ENCODE measurements at regions not wholly inside any gene's neighbourhood (a gene's known extent, or its start where the extent isn't known, plus 50 kb on each side); places are given as distances from the start of the nearest gene placed in this dataset.
"Not testable (repeated sequence)": the region's sequence is repeated elsewhere in the genome, so short reads cannot be mapped to it uniquely, and the experiment has no call there.

DNA sequence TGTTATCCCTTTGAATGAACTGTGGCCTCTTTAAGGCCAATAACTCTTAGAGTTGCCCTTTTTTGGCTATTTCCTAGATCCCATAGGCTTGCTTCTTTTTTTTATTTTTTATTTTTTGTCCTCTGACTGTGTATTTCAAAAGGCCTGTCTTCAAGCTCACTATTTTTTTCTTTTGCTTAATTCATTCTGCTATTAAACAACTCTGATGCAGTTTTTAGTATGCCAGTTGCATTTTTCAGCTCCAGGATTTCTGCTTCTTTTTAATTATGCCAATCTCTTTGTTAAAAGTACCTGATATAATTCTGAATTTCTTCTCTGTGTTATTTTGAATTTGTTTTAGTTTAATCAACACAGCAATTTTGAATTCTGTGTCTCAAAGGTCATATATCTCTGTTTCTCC, 912.1 kb downstream of the PLOD2 start:
- no peak for DNase-seq
- peaks cover 22% of the 10 kb centered on the region for H3K9me3 Mint-ChIP-seq
- H3K27ac Mint-ChIP-seq = no peak overlapping the region
- H3K4me3 Mint-ChIP-seq = no peak overlapping the region
- no peaks in the 10 kb centered on the region for H3K4me1 Mint-ChIP-seq
- no peaks in the 10 kb centered on the region for H3K27me3 Mint-ChIP-seq
- H3K36me3 Mint-ChIP-seq = no peaks in the 10 kb centered on the region

DNA sequence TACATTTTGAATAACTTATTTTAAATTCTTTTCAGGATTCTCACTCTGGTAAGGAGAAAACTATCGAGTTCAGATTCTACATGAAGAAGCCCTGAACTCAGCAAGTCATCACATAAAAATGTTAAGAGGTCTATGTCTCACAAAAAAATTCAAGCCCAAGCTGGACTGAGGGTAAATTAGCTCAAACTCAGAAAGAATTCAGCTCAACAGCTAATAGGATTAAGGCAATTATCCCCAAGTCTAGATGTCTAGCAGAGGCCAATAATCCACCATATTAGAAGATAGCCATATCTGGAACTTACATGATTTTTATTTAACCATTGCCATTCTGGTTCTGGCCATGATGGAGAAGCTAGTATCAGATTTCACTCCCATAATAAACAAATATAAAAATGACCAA, 909.7 kb downstream of the PLOD2 start:
- H3K4me1 Mint-ChIP-seq = no peaks in the 10 kb centered on the region
- H3K4me3 Mint-ChIP-seq = no peak overlapping the region
- no peaks in the 10 kb centered on the region for H3K36me3 Mint-ChIP-seq
- no peak for DNase-seq
- H3K27me3 Mint-ChIP-seq = no peaks in the 10 kb centered on the region
- H3K27ac Mint-ChIP-seq = no peak overlapping the region
- peaks cover 22% of the 10 kb centered on the region for H3K9me3 Mint-ChIP-seq

DNA sequence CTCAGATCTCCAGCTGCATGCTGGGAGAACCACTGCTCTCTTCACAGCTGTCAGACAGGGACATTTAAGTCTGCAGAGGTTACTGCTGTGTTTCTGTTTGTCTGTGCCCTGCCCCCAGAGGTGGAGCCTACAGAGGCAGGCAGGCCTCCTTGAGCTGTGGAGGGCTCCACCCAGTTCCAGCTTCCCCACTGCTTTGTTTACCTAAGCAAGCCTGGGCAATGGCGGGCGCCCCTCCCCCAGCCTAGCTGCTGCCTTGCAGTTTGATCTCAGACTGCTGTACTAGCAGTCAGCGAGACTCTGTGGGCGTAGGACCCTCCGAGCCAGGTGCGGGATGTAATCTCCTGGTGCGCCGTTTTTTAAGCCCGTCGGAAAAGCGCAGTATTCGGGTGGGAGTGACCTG, 903.0 kb downstream of the PLOD2 start:
- H3K4me1 Mint-ChIP-seq = not testable (repeated sequence)

DNA sequence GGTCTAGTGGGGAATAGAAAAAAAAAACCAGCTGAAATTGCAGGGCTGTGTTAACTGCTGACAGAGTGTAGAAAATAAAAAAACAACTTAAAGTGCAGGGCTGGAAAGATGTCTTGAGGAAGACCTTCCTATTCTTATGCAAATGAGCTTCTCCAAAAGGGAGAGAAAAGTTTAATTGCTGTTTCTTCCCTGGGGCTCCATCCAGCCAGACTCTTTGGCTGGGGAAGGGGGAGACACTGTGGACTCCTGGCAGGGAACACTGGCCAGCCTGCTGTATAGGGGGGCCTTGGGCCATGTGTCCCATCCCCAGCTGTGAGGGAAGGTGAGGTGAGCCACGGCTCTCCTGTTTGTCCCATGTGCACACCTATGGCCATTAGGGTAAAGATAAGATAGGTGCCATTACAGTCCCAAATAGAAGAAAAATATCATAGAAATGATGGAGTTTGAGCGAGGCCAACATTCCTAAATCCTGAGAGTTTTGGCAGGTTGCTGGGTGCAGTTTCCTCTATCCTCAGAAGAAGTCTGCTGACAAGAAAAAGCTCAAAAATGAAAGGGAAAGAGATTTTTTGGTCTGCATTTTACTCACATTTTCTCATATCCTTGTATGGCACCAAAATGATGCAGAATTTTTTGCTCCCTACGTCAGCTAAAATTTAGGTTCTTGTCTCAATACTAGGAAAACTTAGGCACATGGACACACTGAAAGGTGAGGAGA, 901.7 kb downstream of the PLOD2 start:
- no peak for DNase-seq
- H3K36me3 Mint-ChIP-seq = no peaks in the 10 kb centered on the region

More for the DNA sequence above, 903.0 kb downstream of the PLOD2 start:
- not testable (repeated sequence) for H3K36me3 Mint-ChIP-seq, H3K9me3 Mint-ChIP-seq, H3K27me3 Mint-ChIP-seq, H3K4me3 Mint-ChIP-seq, DNase-seq, H3K27ac Mint-ChIP-seq

DNA sequence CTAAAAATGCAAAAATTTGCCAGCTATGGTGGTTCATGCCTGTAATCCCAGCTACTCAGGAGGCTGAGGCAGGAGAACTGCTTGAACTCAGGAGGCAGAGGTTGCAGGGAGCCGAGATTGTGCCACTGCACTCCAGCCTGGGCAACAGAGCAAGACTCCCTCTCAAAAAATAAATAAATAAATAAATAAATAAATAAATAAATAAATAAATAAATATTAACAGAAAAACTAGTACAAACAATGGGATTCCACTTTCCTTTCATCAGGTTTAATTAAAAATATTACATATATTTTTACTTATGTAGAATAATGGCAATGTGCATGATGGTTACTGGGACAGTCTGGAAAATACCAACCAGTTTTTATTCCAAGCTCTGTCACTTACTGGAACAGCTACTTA, 897.5 kb downstream of the PLOD2 start:
- not testable (repeated sequence) for H3K9me3 Mint-ChIP-seq, H3K36me3 Mint-ChIP-seq, H3K27me3 Mint-ChIP-seq, H3K4me1 Mint-ChIP-seq, DNase-seq, H3K27ac Mint-ChIP-seq, H3K4me3 Mint-ChIP-seq

More for the DNA sequence above, 901.7 kb downstream of the PLOD2 start:
- no peaks in the 10 kb centered on the region for H3K4me1 Mint-ChIP-seq
- H3K27ac Mint-ChIP-seq = no peak overlapping the region
- no peaks in the 10 kb centered on the region for H3K9me3 Mint-ChIP-seq
- H3K27me3 Mint-ChIP-seq = no peaks in the 10 kb centered on the region
- H3K4me3 Mint-ChIP-seq = no peak overlapping the region

DNA sequence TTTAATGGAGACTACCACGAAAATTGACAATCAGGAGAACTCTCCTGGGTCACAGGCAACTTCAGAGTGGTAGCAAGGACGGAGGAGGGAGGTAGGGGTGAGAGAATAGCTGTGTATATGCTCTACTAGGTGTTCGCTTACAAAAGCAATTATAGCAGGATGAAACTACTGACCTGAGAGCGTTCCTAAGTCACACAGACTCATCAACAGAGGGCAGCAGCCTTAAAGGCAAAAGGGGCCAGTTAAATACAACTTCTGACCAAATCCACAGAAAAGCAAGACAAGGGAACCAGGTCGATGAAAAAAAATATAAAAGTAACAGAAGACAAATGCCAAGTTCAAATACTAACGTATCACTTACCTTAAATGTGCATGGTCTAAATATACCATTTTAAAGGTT, 894.6 kb downstream of the PLOD2 start:
- no peaks in the 10 kb centered on the region for H3K36me3 Mint-ChIP-seq
- no peaks in the 10 kb centered on the region for H3K4me1 Mint-ChIP-seq
- H3K9me3 Mint-ChIP-seq = peaks cover 4% of the 10 kb centered on the region
- no peak overlapping the region for H3K27ac Mint-ChIP-seq
- no peaks in the 10 kb centered on the region for H3K27me3 Mint-ChIP-seq
- DNase-seq = no peak
- H3K4me3 Mint-ChIP-seq = no peak overlapping the region

DNA sequence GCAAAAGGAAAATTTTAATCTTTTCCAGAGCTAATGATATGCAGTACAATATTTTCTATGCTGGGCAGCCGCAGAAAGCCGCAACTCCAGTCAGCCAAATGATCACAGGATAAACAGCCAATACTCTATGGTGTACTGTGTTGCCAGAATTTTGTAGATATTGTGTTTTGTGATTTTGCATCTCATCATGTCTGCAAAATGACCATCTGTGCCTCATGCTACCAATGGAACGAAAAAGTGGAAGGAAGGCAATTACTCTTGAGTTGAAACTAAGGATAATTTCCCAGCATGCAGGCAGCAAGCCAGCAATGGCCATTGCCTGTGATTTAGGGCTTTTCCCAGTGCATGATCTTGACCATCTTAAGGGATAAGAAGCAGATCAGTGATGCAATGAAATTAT, 891.9 kb downstream of the PLOD2 start:
- Mint-ChIP-seq H3K4me3 (no peak overlapping the region), H3K27ac (no peak overlapping the region), H3K9me3 (peaks cover 4% of the 10 kb centered on the region), H3K36me3 (no peaks in the 10 kb centered on the region), H3K27me3 (no peaks in the 10 kb centered on the region), H3K4me1 (no peaks in the 10 kb centered on the region)
- no peak for DNase-seq

DNA sequence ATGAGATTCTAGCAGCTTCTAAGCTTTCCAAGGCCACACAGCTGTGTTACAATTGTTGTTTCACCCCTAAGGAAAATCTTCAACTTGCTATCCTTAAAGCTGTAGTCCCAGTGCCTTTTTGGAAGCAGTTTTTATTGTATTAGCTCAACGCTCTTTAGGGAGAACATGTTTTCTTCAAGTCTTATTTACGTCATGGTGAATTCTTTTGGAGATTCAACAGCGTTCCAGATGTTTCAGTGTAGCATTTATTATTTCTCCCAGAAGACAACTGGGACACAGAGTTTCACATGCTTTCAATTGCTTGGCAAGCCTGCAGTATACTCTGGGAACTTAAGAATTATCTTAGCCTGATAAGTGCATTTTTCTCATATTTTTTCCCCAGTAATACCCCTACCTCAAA, 888.3 kb downstream of the PLOD2 start:
- Mint-ChIP-seq H3K36me3 (no peaks in the 10 kb centered on the region), H3K4me1 (no peaks in the 10 kb centered on the region), H3K9me3 (peaks cover 2% of the 10 kb centered on the region), H3K4me3 (no peak overlapping the region), H3K27me3 (no peaks in the 10 kb centered on the region), H3K27ac (no peak overlapping the region)
- DNase-seq = no peak

DNA sequence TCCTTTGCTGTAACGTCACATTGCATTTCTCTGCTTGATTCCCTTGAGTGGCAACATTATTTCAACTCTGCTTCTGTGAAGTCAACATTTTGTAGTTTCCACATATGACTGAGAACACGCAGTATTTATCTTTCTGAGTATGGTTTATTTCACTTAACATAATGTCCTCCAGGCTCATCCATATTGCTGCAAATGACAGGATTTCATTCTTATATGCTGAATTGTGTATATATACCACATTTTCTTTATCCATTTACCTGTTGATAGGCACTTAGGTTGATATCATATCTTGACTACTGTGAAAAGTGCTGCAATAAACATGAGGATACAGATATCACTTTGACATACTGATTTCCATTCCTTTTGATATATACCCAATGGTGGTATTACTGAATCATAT, 878.5 kb downstream of the PLOD2 start:
- no peaks in the 10 kb centered on the region for H3K36me3 Mint-ChIP-seq
- no peaks in the 10 kb centered on the region for H3K9me3 Mint-ChIP-seq
- H3K27ac Mint-ChIP-seq = no peak overlapping the region
- no peak overlapping the region for H3K4me3 Mint-ChIP-seq
- H3K4me1 Mint-ChIP-seq = no peaks in the 10 kb centered on the region
- no peak for DNase-seq
- H3K27me3 Mint-ChIP-seq = no peaks in the 10 kb centered on the region

DNA sequence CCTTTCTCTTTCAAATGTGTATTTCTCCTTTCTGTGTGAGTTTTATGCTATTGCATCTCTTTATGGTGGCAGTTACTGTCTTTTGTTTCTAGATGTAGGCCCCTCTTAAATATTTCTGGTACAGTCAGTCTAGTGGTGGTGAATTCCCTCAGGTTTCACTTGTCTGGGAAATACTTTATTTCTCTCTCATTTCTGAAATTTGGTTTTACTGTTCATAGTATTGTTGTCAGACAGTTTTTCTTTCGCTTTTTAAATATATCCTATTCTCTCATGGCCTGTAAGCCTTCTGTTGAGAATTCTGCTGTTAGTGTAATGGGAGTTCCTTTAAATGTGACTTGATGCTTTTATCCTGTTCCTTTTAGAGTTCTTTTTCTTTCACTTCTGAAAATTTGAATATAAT, 874.0 kb downstream of the PLOD2 start:
- no peaks in the 10 kb centered on the region for H3K36me3 Mint-ChIP-seq
- H3K4me1 Mint-ChIP-seq = no peaks in the 10 kb centered on the region
- no peak for DNase-seq
- no peaks in the 10 kb centered on the region for H3K9me3 Mint-ChIP-seq
- no peaks in the 10 kb centered on the region for H3K27me3 Mint-ChIP-seq
- H3K4me3 Mint-ChIP-seq = no peak overlapping the region
- H3K27ac Mint-ChIP-seq = no peak overlapping the region

DNA sequence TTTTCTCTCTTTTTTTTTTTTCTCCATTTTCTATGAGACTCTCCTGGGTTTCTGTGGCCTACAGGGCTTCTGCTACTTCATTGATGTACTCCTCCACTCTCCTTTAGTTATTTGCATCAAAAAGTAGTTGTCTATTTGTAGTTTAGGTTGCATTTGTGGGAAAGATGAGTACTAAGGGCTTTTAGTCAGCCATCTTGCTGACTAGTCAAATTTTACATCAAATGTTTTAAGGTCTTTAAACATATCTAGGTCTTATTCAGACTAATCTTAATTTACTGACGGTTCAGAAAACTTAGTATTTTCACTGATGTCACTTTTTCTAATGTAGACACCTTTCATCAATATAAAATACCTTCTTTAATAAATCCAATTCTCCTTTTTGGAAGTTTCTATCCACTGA, 871.0 kb downstream of the PLOD2 start:
- Mint-ChIP-seq H3K9me3 (no peaks in the 10 kb centered on the region), H3K4me1 (no peaks in the 10 kb centered on the region), H3K27me3 (no peaks in the 10 kb centered on the region), H3K4me3 (no peak overlapping the region), H3K36me3 (no peaks in the 10 kb centered on the region), H3K27ac (no peak overlapping the region)
- no peak for DNase-seq

DNA sequence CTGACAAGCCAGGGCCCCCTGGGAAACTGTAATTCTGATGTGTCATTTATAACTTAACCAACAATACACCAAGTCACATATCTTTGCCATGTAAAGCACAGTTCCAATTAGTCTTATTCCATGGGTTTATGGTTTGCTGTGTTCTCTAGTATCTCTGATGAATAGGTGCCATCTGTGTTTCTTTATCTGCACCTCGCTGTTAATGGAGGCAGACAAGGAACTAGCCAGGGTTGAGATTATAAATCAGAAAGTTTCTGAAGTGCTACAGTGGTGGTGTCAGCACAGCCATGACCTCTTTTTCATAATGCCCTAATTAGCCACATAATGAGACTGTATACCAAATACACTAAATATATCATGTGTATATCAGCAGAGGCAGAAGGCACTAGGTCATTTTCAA, 866.4 kb downstream of the PLOD2 start:
- Mint-ChIP-seq H3K4me1 (no peaks in the 10 kb centered on the region), H3K27me3 (no peaks in the 10 kb centered on the region), H3K27ac (no peak overlapping the region), H3K4me3 (no peak overlapping the region), H3K9me3 (no peaks in the 10 kb centered on the region), H3K36me3 (no peaks in the 10 kb centered on the region)
- no peak for DNase-seq

DNA sequence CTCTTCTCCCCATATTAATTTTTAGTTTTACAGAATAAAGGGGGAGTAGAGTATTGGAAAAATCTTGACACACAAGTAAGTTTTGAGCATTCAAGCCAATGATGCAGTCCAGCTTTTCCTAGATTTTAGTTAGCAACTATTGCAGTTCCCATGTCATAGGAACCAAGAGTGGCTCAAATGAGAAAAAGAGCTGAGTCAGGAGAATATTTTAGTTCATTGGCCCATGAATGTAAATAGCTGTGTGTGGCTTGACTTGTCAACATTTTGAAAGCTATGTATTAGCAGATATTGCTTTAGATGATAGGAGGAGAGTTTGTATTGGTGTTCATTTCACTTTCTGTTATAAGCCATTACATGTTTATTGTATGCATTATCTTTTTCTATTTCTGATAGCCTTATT, 853.7 kb downstream of the PLOD2 start:
- DNase-seq = no peak

DNA sequence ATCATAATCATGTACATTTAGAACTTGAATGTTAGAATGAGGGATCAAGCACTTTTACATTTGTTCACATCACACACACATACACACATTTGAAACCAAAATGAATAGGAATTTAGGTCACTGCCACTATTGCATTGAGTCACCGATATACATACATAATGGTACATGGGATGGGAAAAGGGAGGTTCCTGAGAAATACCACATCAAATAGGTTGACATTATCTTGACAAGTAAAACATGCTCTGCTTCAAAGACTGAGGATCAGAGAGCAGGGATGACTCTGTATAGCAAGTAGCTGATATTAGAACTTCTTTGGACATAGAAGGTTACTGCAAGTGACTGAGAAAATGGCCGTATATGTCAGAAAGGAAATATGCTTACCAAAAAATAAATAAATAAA, 847.2 kb downstream of the PLOD2 start:
- no peaks in the 10 kb centered on the region for H3K27me3 Mint-ChIP-seq
- no peaks in the 10 kb centered on the region for H3K4me1 Mint-ChIP-seq

More for the DNA sequence above, 853.7 kb downstream of the PLOD2 start:
- Mint-ChIP-seq H3K4me3 (no peak overlapping the region), H3K9me3 (no peaks in the 10 kb centered on the region), H3K36me3 (no peaks in the 10 kb centered on the region), H3K27me3 (no peaks in the 10 kb centered on the region), H3K4me1 (no peaks in the 10 kb centered on the region), H3K27ac (no peak overlapping the region)

DNA sequence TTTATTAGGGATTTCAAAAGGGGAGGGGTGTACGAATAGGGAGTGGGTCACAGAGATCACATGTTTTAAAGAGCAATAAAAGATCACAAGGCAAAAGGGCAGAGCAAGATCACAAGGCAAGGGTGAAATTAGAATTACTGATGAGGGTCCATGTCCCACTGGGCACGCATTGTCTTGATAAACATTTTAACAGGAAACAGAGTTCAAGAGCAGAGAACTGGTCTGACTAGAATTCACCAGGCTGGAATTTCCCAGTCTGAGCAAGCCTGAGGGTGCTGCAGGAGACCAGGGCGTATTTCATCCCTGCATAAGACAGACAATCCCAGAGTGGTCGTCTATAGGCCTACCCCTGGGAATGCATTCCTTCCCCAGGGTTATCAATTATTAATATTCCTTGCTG, 844.7 kb downstream of the PLOD2 start:
- not testable (repeated sequence) for H3K27ac Mint-ChIP-seq

More for the DNA sequence above, 847.2 kb downstream of the PLOD2 start:
- DNase-seq = no peak
- Mint-ChIP-seq H3K36me3 (no peaks in the 10 kb centered on the region), H3K27ac (no peak overlapping the region), H3K4me3 (no peak overlapping the region), H3K9me3 (peaks cover 4% of the 10 kb centered on the region)

DNA sequence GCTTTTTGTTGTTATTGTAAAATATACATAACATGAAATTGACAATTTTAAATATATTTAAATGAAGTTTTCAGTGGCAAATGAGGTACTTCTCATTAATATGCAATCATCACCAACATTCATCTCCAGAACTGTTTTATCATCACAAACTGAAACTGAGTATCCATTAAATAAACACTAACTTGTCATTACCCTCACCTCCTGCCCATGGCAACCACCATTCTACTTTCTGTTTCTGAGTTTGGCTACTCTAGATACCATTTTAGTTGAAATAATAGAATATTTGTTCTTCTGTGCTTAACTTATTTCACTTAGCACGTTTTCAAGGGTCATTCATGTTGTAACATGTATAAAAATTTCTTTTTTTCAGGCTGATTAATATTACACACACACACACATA, 834.3 kb downstream of the PLOD2 start:
- Mint-ChIP-seq H3K36me3 (no peaks in the 10 kb centered on the region), H3K4me3 (no peak overlapping the region), H3K27me3 (no peaks in the 10 kb centered on the region), H3K4me1 (no peaks in the 10 kb centered on the region), H3K9me3 (no peaks in the 10 kb centered on the region), H3K27ac (no peak overlapping the region)
- no peak for DNase-seq

More for the DNA sequence above, 844.7 kb downstream of the PLOD2 start:
- H3K27me3 Mint-ChIP-seq, H3K9me3 Mint-ChIP-seq, H3K4me3 Mint-ChIP-seq, H3K36me3 Mint-ChIP-seq, H3K4me1 Mint-ChIP-seq, DNase-seq: not testable (repeated sequence)
